CD14-positive monocyte (primary cell): ENCODE measurements at regions not wholly inside any gene's neighbourhood (a gene's known extent, or its start where the extent isn't known, plus 50 kb on each side); places are given as distances from the start of the nearest gene placed in this dataset.

Source experiments
- DNase-seq, 3 donors: peaks; one replicate each; pipeline ENCODE4 v3.0.0-alpha.2; 2011 to 2022
- H2AFZ ChIP-seq: 2 replicates; pipeline ENCODE4 v1.6.0; 2012; ENCODE audit warnings: mild to moderate bottlenecking, low read depth, low read length, inconsistent platforms; ENCODE audit not compliant: insufficient read depth, poor library complexity, severe bottlenecking
- H3K27ac ChIP-seq, 2 donors: 1 replicate in 1 of 2; 2 replicates in 1 of 2; pipeline ENCODE4 v1.5.1; 2012 to 2013; ENCODE audit warnings: low read length in 2 of 2, control low read depth in 1 of 2, inconsistent platforms in 1 of 2, low read depth in 1 of 2, mild to moderate bottlenecking in 1 of 2
- H3K27me3 ChIP-seq, 2 donors: one replicate each; pipeline versions ENCODE4 v1.6.0 to v1.6.1; 2011 to 2013; ENCODE audit warnings: low read length in 2 of 2; ENCODE audit not compliant: control insufficient read depth in 2 of 2, insufficient read depth in 2 of 2
- H3K36me3 ChIP-seq, 2 donors: replicated peaks in 1 of 2; 1 replicate in 1 of 2; 2 replicates in 1 of 2; pipeline versions ENCODE4 v1.5.1 to v1.6.1; 2012 to 2013; ENCODE audit warnings: low read length in 2 of 2, control low read depth in 1 of 2, inconsistent platforms in 1 of 2, mild to moderate bottlenecking in 1 of 2; ENCODE audit not compliant: insufficient read depth in 2 of 2, control insufficient read depth in 1 of 2
- H3K4me1 ChIP-seq, 2 donors: 1 replicate in 1 of 2; 2 replicates in 1 of 2; pipeline versions ENCODE4 v1.5.1 to v1.6.1; 2012 to 2013; ENCODE audit warnings: low read length in 2 of 2, control low read depth in 1 of 2, inconsistent platforms in 1 of 2, mild to moderate bottlenecking in 1 of 2, moderate library complexity in 1 of 2; ENCODE audit not compliant: insufficient read depth in 2 of 2, control insufficient read depth in 1 of 2
- H3K4me2 ChIP-seq: replicated peaks from 2 replicates; pipeline ENCODE3; 2012; ENCODE audit warnings: low read length, moderate library complexity, mild to moderate bottlenecking; ENCODE audit not compliant: poor library complexity, severe bottlenecking; ENCODE audit errors: extremely low read depth
- H3K4me3 ChIP-seq, 3 experiments: fragments of 200-600 bp in 1 of 3; sonication (generic) in 1 of 3; replicated peaks in 1 of 3; 1 replicate in 2 of 3; 2 replicates in 1 of 3; pipeline ENCODE4 v1.5.1; 2011 to 2013; ENCODE audit warnings: low read length in 3 of 3, mild to moderate bottlenecking in 3 of 3, control low read depth in 2 of 3, low read depth in 2 of 3, inconsistent platforms in 1 of 3, moderate library complexity in 1 of 3
- H3K79me2 ChIP-seq: 2 replicates; pipeline ENCODE4 v1.6.0; 2012; ENCODE audit warnings: mild to moderate bottlenecking, control low read depth, inconsistent platforms, low read length, moderate library complexity; ENCODE audit not compliant: insufficient read depth
- H3K9ac ChIP-seq: 2 replicates; pipeline ENCODE4 v1.6.0; 2017; ENCODE audit warnings: low read length, mild to moderate bottlenecking; ENCODE audit not compliant: insufficient read depth, poor library complexity, severe bottlenecking
- H3K9me3 ChIP-seq, 2 donors: replicated peaks in 1 of 2; 1 replicate in 1 of 2; 2 replicates in 1 of 2; pipeline versions ENCODE4 v1.5.1 to v1.6.1; 2012 to 2013; ENCODE audit warnings: low read length in 2 of 2, control low read depth in 1 of 2; ENCODE audit not compliant: control insufficient read depth in 1 of 2, insufficient read depth in 1 of 2
- H4K20me1 ChIP-seq: 2 replicates; pipeline ENCODE4 v1.6.0; 2012; ENCODE audit warnings: mild to moderate bottlenecking, low read length, control low read depth, moderate library complexity; ENCODE audit not compliant: insufficient read depth
- H3K27ac Mint-ChIP-seq, 7 donors: one replicate each; pipeline ENCODE4 v1.8.0; 2020; ENCODE audit warnings: mild to moderate bottlenecking in 7 of 7, mixed read lengths in 7 of 7, moderate library complexity in 6 of 7, inconsistent platforms in 2 of 7
- H3K27me3 Mint-ChIP-seq, 3 donors: one replicate each; pipeline ENCODE4 v1.8.0; 2021 to 2022; ENCODE audit warnings: low read depth in 3 of 3, mild to moderate bottlenecking in 3 of 3, mixed read lengths in 3 of 3, moderate library complexity in 3 of 3, inconsistent platforms in 1 of 3
- H3K36me3 Mint-ChIP-seq, 2 donors: one replicate each; pipeline ENCODE4 v1.8.0; 2020; ENCODE audit warnings: mixed read lengths in 2 of 2, inconsistent platforms in 1 of 2, mild to moderate bottlenecking in 1 of 2
- H3K4me1 Mint-ChIP-seq: one replicate; pipeline ENCODE4 v1.8.0; 2020; ENCODE audit warnings: mild to moderate bottlenecking, mixed read lengths
- H3K4me3 Mint-ChIP-seq, 2 donors: one replicate each; pipeline ENCODE4 v1.8.0; 2020; ENCODE audit warnings: mild to moderate bottlenecking in 2 of 2, mixed read lengths in 2 of 2, moderate library complexity in 1 of 2
- H3K9me3 Mint-ChIP-seq, 7 donors: one replicate each; pipeline ENCODE4 v1.8.0; 2020 to 2022; ENCODE audit warnings: mixed read lengths in 7 of 7, mild to moderate bottlenecking in 6 of 7, moderate library complexity in 6 of 7, inconsistent platforms in 2 of 7
- WGBS: methylation state at CpG from one replicate; pipeline ENCODE4 v1.1.5; 2013; ENCODE audit warnings: missing lambda C conversion rate; ENCODE audit not compliant: insufficient coverage; 5-methylcytosine and 5-hydroxymethylcytosine counted together
- intact Hi-C, 2 donors: fragments of 100-400 bp; cut with micrococcal nuclease; formaldehyde crosslinking; loops; one replicate each; pipeline versions ENCODE4 v1.15.0 to v1.15.1; 2023
- TF ChIP-seq, protein P1 (sequence below): fragments of 200-600 bp; IDR thresholded peaks from one replicate; pipeline ENCODE4 v1.8.0; 2022; ENCODE audit warnings: antibody characterized with exemption, mild to moderate bottlenecking

DNA sequence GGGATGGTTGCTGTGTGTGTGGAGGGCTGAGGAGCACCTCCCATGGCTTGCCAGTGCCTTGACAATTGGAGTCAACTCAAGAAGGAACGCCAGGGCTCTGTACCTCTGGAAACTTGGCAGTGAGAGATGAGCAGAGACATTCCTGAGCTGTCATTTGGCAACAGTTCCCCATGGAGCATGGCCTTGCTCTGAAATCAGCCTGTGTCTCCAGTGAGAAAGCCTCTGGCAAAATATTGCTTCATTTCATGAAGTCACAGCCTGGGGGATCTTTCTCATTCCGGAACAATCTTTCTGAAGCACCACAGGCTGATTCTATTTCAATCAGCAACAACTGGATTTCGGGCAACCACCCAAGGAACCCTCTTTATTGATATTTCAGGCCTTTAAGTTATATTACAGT, 52.2 kb upstream of the FNDC1 start:
- Histone ChIP-seq H4K20me1 (no peaks in the 10 kb centered on the region), H3K4me2 (peak overlapping the region; percentile 58), H3K9me3 (no peaks in the 10 kb centered on the region), H3K27me3 (no peaks in the 10 kb centered on the region), H3K79me2 (peaks cover 14% of the 10 kb centered on the region), H2AFZ (no peak overlapping the region), H3K36me3 (no peaks in the 10 kb centered on the region), H3K4me3 (peak overlapping the region in 1 of 3 experiments; percentile 46), H3K4me1 (peaks cover 93 to 94% of the 10 kb centered on the region in 2 donors), H3K27ac (peak overlapping the region; percentile 97 to 99), H3K9ac (peak overlapping the region; percentile 77)
- intact Hi-C loops: loop anchor here (5.0 kb wide), 2 partner anchors 75 to 110 kb away; partner anchors contain the start of gene TAGAP (in 1 of the 2)
- 39% methylated on average over 3 of the region's 3 CpGs for WGBS
- TF ChIP-seq, protein P1, sequence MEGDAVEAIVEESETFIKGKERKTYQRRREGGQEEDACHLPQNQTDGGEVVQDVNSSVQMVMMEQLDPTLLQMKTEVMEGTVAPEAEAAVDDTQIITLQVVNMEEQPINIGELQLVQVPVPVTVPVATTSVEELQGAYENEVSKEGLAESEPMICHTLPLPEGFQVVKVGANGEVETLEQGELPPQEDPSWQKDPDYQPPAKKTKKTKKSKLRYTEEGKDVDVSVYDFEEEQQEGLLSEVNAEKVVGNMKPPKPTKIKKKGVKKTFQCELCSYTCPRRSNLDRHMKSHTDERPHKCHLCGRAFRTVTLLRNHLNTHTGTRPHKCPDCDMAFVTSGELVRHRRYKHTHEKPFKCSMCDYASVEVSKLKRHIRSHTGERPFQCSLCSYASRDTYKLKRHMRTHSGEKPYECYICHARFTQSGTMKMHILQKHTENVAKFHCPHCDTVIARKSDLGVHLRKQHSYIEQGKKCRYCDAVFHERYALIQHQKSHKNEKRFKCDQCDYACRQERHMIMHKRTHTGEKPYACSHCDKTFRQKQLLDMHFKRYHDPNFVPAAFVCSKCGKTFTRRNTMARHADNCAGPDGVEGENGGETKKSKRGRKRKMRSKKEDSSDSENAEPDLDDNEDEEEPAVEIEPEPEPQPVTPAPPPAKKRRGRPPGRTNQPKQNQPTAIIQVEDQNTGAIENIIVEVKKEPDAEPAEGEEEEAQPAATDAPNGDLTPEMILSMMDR: no peak
- Mint-ChIP-seq H3K4me3 (peak overlapping the region; percentile 45 to 67), H3K9me3 (peaks cover 0 to 10% (median 6%) of the 10 kb centered on the region in 7 donors), H3K36me3 (peaks cover 3 to 16% of the 10 kb centered on the region in 2 donors), H3K27me3 (peaks cover 0 to 4% (median 0%) of the 10 kb centered on the region in 3 donors), H3K4me1 (peaks cover 90% of the 10 kb centered on the region), H3K27ac (peak overlapping the region; percentile 99 to 100 (median 100))
- DNase-seq: peak; percentile 67 to 85 (median 79)

- Histone ChIP-seq H3K9me3 (no peaks in the 10 kb centered on the region), H4K20me1 (no peaks in the 10 kb centered on the region), H3K27me3 (no peaks in the 10 kb centered on the region), H3K4me3 (peak overlapping the region in 1 of 3 experiments; percentile 46), H3K4me2 (peak overlapping the region; percentile 58), H3K79me2 (peaks cover 14% of the 10 kb centered on the region), H3K4me1 (peaks cover 86 to 87% of the 10 kb centered on the region in 2 donors), H3K27ac (peak overlapping the region; percentile 97 to 99), H3K9ac (peak overlapping the region; percentile 77), H2AFZ (no peak overlapping the region), H3K36me3 (no peaks in the 10 kb centered on the region)
- peak; percentile 81 to 88 (median 86) for DNase-seq
- Mint-ChIP-seq H3K36me3 (peaks cover 3 to 16% of the 10 kb centered on the region in 2 donors), H3K4me3 (peak overlapping the region in 1 of 2 donors; percentile 39), H3K27ac (peak overlapping the region; percentile 99 to 100 (median 100)), H3K4me1 (peaks cover 84% of the 10 kb centered on the region), H3K9me3 (peaks cover 0 to 10% (median 6%) of the 10 kb centered on the region in 7 donors), H3K27me3 (peaks cover 0 to 4% (median 0%) of the 10 kb centered on the region in 3 donors)
- TF ChIP-seq, protein P1: no peak
- intact Hi-C loops: loop anchor here (5.0 kb wide), 2 partner anchors 74 to 109 kb away; partner anchors contain the start of gene TAGAP (in 1 of the 2)
- 0% methylated on average over 4 of the region's 5 CpGs for WGBS
Measured at GRCh38 chr6:159116343-159116742, 52.9 kb upstream of the FNDC1 start.
